ENCODE measurements at regions not wholly inside any gene's neighbourhood (a gene's known extent, or its start where the extent isn't known, plus 50 kb on each side); places are given as distances from the start of the nearest gene placed in this dataset. TPM values are rescaled to one million over a fixed set of nuclear protein-coding genes. Genes with fewer than 3 reads are reported as not detected.

GRCh38 chr3:67311440-67311839, 313.3 kb downstream of the KBTBD8 start:
- no peak overlapping the region for H3K27ac Mint-ChIP-seq
- H3K36me3 Mint-ChIP-seq: peaks cover 0 to 5% (median 0%) of the 10 kb centered on the region in 5 donors
- ChIA-PET CTCF (no interaction called here), POLR2A (no interaction called here)
- Histone ChIP-seq H3K27ac (ENCODE audit: low read depth, low read length) (no peak overlapping the region), H3K9me3 (ENCODE audit: control insufficient read depth in 2 of 3, low read length in 3 of 3) (no peaks in the 10 kb centered on the region), H3K4me3 (ENCODE audit: low read length) (no peak overlapping the region), H3K36me3 (ENCODE audit: control insufficient read depth in 2 of 3, insufficient read depth in 3 of 3, low read length in 3 of 3) (no peaks in the 10 kb centered on the region), H3K27me3 (ENCODE audit: control insufficient read depth in 2 of 2, insufficient read depth in 2 of 2, low read length in 2 of 2) (no peaks in the 10 kb centered on the region), H3K4me1 (ENCODE audit: control insufficient read depth in 2 of 2, insufficient read depth in 2 of 2, low read length in 2 of 2) (no peaks in the 10 kb centered on the region)
- no peaks in the 10 kb centered on the region for H3K4me1 Mint-ChIP-seq
- no peaks in the 10 kb centered on the region for H3K27me3 Mint-ChIP-seq
- DNase-seq (no peak), ATAC-seq (no peak)
- intact Hi-C loops (cut with micrococcal nuclease): no loop called here
- H3K9me3 Mint-ChIP-seq: peaks cover 0 to 11% (median 0%) of the 10 kb centered on the region in 11 donors
- no peak overlapping the region for H3K4me3 Mint-ChIP-seq

GRCh38 chr3:67312155-67312554, 314.0 kb downstream of the KBTBD8 start:
- ChIA-PET POLR2A (no interaction called here), CTCF (interaction anchor here (0.6 kb wide), 1 partner anchor 944 kb away, joined by 6 read pairs; no protein-coding TSS in a partner anchor)
- no peaks in the 10 kb centered on the region for H3K4me1 ChIP-seq (ENCODE audit: control insufficient read depth in 2 of 2, insufficient read depth in 2 of 2, low read length in 2 of 2)

GRCh38 chr3:67318162-67318561, 320.1 kb downstream of the KBTBD8 start:
- ChIA-PET CTCF (no interaction called here), POLR2A (no interaction called here)
- H3K36me3 ChIP-seq (ENCODE audit: control insufficient read depth in 2 of 3, insufficient read depth in 3 of 3, low read length in 3 of 3): no peaks in the 10 kb centered on the region
- no peak for DNase-seq
- H3K27me3 ChIP-seq (ENCODE audit: control insufficient read depth in 2 of 2, insufficient read depth in 2 of 2, low read length in 2 of 2): no peaks in the 10 kb centered on the region
- H3K4me1 Mint-ChIP-seq: no peaks in the 10 kb centered on the region
- peaks cover 0 to 5% (median 0%) of the 10 kb centered on the region in 5 donors for H3K36me3 Mint-ChIP-seq
- ATAC-seq: no peak
- H3K9me3 ChIP-seq (ENCODE audit: control insufficient read depth in 2 of 3, low read length in 3 of 3): no peaks in the 10 kb centered on the region
- peaks cover 0 to 26% (median 6%) of the 10 kb centered on the region in 11 donors for H3K9me3 Mint-ChIP-seq
- intact Hi-C loops (cut with micrococcal nuclease): no loop called here
- H3K27ac Mint-ChIP-seq: no peak overlapping the region
- no peak overlapping the region for H3K4me3 Mint-ChIP-seq
- no peaks in the 10 kb centered on the region for H3K4me1 ChIP-seq (ENCODE audit: control insufficient read depth in 2 of 2, insufficient read depth in 2 of 2, low read length in 2 of 2)
- H3K27me3 Mint-ChIP-seq: no peaks in the 10 kb centered on the region
- H3K27ac ChIP-seq (ENCODE audit: low read depth, low read length): no peak overlapping the region
- H3K4me3 ChIP-seq (ENCODE audit: low read length): no peak overlapping the region

More at GRCh38 chr3:67312155-67312554, 314.0 kb downstream of the KBTBD8 start:
- Mint-ChIP-seq H3K36me3 (peaks cover 0 to 5% (median 0%) of the 10 kb centered on the region in 5 donors), H3K27ac (no peak overlapping the region), H3K4me1 (no peaks in the 10 kb centered on the region), H3K4me3 (no peak overlapping the region), H3K27me3 (no peaks in the 10 kb centered on the region), H3K9me3 (peaks cover 0 to 10% (median 0%) of the 10 kb centered on the region in 11 donors)
- Histone ChIP-seq H3K27ac (ENCODE audit: low read depth, low read length) (no peak overlapping the region), H3K9me3 (ENCODE audit: control insufficient read depth in 2 of 3, low read length in 3 of 3) (no peaks in the 10 kb centered on the region), H3K27me3 (ENCODE audit: control insufficient read depth in 2 of 2, insufficient read depth in 2 of 2, low read length in 2 of 2) (no peaks in the 10 kb centered on the region), H3K4me3 (ENCODE audit: low read length) (no peak overlapping the region), H3K36me3 (ENCODE audit: control insufficient read depth in 2 of 3, insufficient read depth in 3 of 3, low read length in 3 of 3) (no peaks in the 10 kb centered on the region)
- intact Hi-C loops (cut with micrococcal nuclease): no loop called here
- DNase-seq (no peak), ATAC-seq (no peak)

- no peaks in the 10 kb centered on the region for H3K27me3 ChIP-seq (ENCODE audit: control insufficient read depth in 2 of 2, insufficient read depth in 2 of 2, low read length in 2 of 2)
- no peak for ATAC-seq
- no peaks in the 10 kb centered on the region for H3K4me1 Mint-ChIP-seq
- no peak overlapping the region for H3K4me3 ChIP-seq (ENCODE audit: low read length)
- DNase-seq: no peak
- ChIA-PET CTCF (no interaction called here), POLR2A (no interaction called here)
- no peaks in the 10 kb centered on the region for H3K9me3 ChIP-seq (ENCODE audit: control insufficient read depth in 2 of 3, low read length in 3 of 3)
- intact Hi-C loops (cut with micrococcal nuclease): no loop called here
- peaks cover 0 to 24% (median 6%) of the 10 kb centered on the region in 11 donors for H3K9me3 Mint-ChIP-seq
- H3K36me3 Mint-ChIP-seq: peaks cover 0 to 13% (median 5%) of the 10 kb centered on the region in 5 donors
- H3K27me3 Mint-ChIP-seq: peaks cover 0 to 5% (median 0%) of the 10 kb centered on the region in 5 donors
- H3K4me3 Mint-ChIP-seq: no peak overlapping the region
- H3K27ac ChIP-seq (ENCODE audit: low read depth, low read length): no peak overlapping the region
- no peak overlapping the region for H3K27ac Mint-ChIP-seq
- no peaks in the 10 kb centered on the region for H3K36me3 ChIP-seq (ENCODE audit: control insufficient read depth in 2 of 3, insufficient read depth in 3 of 3, low read length in 3 of 3)
- no peaks in the 10 kb centered on the region for H3K4me1 ChIP-seq (ENCODE audit: control insufficient read depth in 2 of 2, insufficient read depth in 2 of 2, low read length in 2 of 2)
Observed at GRCh38 chr3:67324554-67324953, 326.4 kb downstream of the KBTBD8 start.

Small RNA genes in the stretch of these regions (microRNA-seq; reads per million reads assigned to microRNA genes)
- gene MIR4272 (ENCODE audit: borderline microRNAs expressed): not detected

All from naive thymus-derived CD4-positive, alpha-beta T cell (primary cell).